Femur (tissue), 1 donor: ENCODE measurements at regions not wholly inside any gene's neighbourhood (a gene's known extent, or its start where the extent isn't known, plus 50 kb on each side); places are given as distances from the start of the nearest gene placed in this dataset.
"Not testable (repeated sequence)": the region's sequence is repeated elsewhere in the genome, so short reads cannot be mapped to it uniquely, and the experiment has no call there.

Source experiments
- DNase-seq: peaks from one replicate; pipeline ENCODE4 v3.0.0-alpha.2; 2017

- peak; percentile 65 for DNase-seq
Measured at GRCh38 chr7:39758234-39758970, 135.0 kb downstream of the RALA start.

DNA sequence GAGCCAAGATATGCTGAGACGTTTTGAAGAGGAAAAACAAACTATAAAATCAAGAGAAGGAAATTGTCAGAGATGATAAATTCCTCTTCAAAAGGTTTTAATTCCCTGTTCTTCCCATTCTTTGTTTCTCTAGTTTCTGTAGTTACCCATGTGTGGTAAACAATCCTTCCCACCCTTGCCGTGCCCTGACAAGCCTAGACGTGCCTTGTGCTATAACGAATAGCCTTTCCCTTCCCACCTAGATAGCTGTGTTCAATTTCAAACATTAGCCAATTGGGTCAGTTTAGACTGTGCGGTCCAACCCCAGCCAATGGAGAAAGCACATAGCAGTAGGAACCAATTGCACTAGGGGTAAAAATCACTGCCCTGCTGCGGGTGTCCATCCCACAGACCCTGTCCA is 138.1 kb downstream of the RALA start:
- DNase-seq: no peak

DNA sequence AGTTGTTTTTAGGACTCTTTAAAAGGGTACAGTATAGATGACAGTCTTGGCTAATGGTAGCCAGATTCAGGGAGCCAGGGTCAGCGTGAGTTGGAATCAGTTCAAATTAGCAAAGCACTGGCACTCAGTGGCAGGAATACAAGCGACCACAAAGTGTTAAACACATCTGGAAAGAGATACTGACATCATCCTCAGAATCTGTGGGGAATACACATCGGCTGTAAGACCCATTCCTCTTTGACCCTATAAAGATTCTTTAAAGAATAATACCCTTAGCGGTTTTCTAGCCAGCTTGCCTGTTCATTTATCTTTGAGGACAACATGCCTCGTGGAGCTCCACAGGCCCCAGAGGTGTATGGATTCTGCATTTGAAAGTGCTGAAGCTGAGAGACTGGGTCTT is 139.1 kb downstream of the RALA start:
- not testable (repeated sequence) for DNase-seq

- DNase-seq: peak; percentile 29
Measured at GRCh38 chr7:39762881-39763280, 139.5 kb downstream of the RALA start.

- not testable (repeated sequence) for DNase-seq
Measured at GRCh38 chr7:39765833-39766232, 142.5 kb downstream of the RALA start.

- not testable (repeated sequence) for DNase-seq
Measured at GRCh38 chr7:39768439-39768838, 145.1 kb downstream of the RALA start.

DNA sequence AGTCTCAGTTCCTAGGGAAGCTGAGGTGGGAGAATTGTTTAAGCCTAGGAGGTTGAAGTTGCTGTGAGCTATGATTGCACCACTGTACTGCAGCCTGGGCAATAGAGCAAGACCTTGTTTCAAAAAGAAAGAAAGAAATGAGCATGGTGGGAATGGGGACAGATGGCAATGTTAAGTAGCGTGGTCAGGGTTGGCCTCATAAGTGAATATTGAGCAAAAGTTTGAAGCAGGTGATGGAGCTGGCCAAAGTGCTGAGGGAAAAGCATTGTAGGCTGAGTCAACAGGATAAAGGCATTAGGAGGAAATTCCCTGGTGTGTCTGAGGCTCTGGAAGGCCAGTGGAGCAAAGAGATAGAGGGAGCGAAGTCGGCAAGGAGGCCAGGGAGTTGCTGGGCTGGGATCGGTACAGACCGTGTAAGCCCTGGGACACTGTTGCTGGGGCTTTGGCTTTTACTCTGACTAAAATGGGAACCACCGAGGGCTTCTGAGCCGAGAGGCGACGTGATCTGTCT is 151.0 kb downstream of the RALA start:
- DNase-seq: not testable (repeated sequence)

GRCh38 chr7:39781557-39781956 is 158.2 kb downstream of the RALA start:
- not testable (repeated sequence) for DNase-seq

DNA sequence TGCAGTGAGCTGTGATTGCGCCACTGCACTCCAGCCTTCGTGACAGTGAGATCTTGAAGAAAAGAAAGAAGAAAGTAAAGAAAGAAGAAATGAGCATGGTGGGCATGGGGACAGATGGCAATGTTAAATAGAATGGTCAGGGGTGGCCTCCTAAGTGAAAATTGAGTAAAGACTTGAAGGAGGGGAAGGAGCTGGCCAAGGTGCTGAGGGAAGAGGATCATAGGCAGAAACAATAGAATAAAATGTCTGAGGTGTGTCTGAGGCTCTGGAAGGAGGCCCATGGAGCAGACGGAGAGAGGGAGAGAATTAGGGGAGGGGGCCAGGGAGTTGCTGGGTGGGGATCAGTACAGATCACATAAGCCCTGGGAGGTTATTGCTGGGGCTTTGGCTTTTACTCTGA is 163.1 kb downstream of the RALA start:
- not testable (repeated sequence) for DNase-seq

DNA sequence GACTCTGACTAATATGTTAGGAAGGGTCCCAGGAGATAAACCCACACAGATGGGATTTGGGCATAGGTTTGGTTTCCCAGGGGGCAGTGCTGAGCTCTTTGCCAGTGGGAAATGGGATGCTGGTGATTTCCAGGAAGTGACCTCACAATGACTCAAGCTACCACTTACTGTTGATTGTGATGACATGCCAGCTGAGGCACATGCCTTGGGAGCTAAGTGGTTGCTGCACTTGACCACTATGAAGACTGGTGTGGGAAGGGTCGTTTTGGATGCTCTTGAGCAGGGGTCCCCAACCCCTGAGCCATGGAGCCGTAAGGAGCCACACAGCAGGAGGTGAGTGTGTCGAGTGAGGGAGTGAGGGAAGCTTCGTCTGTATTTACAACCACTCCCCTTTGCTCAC is 159.0 kb upstream of the CDK13 start:
- DNase-seq: not testable (repeated sequence)

GRCh38 chr7:39791911-39792310 is 158.1 kb upstream of the CDK13 start:
- not testable (repeated sequence) for DNase-seq

DNA sequence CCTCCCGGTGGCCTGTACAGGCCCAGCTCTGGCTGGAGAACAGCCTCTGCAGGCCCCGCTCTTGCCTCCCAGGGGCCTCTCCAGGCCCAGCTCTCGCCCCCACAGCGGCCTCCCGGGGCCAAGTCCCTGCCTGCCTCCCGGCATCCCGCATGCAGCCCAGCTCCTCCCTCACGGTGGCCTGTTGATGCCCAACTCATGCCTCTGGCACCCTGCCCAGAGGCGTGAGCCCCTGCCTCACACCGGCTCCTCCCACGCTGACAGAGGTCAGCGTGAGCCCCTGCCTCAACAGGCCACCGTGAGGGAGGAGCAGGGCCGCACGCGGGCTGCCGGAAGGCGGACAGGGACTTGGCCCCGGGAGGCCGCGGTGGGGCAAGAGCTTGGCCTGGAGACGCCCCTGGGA is 157.0 kb upstream of the CDK13 start:
- DNase-seq: not testable (repeated sequence)

DNA sequence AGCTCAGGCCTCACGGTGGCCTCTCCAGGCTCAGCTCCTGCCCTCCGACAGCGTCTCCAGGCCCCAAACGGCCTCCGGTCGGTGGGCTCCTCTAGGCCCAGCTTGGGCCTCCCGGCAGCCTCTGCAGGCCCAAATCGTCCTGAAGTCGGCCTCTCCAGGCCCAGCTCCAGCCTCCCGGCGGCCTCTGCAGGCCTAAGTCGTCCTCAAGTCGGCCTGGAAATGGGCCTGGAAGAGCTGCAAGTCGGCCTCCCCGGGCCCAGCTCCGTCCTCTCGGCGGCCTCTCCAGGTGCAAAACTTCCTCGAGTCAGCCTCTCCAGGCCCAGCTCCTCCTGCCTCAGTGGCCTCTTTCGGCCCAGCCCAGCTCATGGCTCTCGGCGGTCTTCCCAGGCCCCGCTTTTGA is 156.2 kb upstream of the CDK13 start:
- not testable (repeated sequence) for DNase-seq

GRCh38 chr7:39796947-39797346 is 153.1 kb upstream of the CDK13 start:
- not testable (repeated sequence) for DNase-seq

GRCh38 chr7:39798077-39798476 is 152.0 kb upstream of the CDK13 start:
- DNase-seq: not testable (repeated sequence)

GRCh38 chr7:39808796-39809481 is 141.1 kb upstream of the CDK13 start:
- DNase-seq: no peak

DNA sequence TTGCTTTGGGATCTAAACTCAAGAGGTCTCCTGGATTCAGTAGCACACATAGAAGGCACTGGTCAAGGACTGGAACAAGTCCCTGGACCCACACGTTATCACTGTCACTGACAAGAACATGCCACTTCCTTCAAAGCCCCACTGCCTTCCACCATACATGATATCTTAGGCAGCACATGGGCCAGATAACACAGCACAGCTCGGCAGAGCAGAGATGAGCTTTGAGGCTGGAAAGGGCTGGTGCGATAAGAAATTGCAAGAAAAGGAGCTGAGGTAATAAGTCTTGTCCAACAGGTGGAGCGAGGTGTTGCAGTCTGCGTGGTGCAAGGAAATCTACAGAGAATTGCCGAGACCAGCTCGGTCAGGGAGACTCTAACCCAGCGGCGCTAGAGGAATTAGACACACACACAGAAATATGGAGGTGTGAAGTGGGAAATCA is 139.8 kb upstream of the CDK13 start:
- no peak for DNase-seq

- DNase-seq: no peak
Measured at GRCh38 chr7:39810710-39811109, 139.3 kb upstream of the CDK13 start.

GRCh38 chr7:39811161-39811614 is 138.9 kb upstream of the CDK13 start:
- peak; percentile 29 for DNase-seq

DNA sequence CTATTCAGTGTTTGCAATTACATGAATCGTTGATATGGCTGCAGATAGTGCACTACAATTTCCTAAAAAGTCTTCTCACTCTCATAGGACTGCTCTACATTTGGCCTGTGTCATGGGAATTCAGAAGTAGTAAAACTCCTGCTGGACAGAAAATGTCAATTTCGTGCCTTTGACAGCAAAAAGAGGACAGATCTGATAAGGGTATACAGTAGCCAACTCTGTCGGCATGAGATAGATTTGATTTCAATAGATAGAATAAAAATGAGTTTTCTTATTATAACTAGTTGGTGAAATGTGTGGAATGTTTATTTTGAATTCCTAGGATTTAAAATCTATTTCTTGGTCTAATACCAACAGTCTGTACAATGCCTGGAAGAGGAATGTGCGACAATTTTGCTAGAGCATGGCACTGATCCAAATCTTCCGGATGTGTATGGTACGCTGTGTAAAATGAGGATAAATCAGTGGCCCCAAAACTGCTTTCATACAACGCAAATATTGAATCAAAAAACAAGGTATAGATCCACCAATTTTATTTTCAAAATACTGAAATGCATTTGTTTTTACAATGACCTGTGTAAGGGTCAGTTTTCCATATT is 133.5 kb upstream of the CDK13 start:
- no peak for DNase-seq

- DNase-seq: no peak
Measured at GRCh38 chr7:39819514-39819913, 130.5 kb upstream of the CDK13 start.

DNA sequence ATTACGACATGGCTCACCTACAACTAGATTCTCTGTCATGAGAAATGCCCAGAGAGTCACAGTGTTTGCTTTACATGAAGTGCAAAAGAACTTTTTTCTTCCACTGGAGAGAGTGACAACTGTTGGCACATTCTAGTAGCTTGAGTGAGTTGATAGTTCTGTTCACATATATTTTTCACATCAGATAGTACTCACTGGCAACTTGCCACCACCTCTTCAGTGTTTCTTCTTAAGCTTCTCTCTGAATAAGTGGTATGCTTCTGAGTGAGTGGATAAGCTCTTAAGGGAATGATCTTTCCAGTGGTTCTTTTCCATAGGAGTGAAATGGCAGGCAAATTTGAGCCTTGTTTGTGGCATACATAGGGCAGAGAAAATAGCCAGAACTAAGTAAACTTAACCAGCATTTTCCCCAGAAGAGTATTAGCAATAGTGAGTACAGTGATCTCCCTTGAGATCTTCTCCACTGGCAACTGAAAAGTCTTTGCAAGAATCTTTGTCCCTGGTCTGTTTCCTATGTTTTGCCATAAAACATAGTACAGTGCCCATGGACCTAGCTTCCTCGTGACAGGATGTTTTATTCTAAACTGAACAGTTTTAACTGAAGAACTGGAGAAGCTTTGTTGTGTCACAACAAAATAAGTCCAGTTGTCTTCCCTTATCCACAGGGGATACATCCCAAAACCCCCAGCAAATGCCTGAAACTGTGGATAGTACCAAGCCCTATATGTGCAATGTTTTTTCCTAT is 125.4 kb upstream of the CDK13 start:
- no peak for DNase-seq
